Natural killer cell (primary cell): ENCODE measurements at regions not wholly inside any gene's neighbourhood (a gene's known extent, or its start where the extent isn't known, plus 50 kb on each side); places are given as distances from the start of the nearest gene placed in this dataset.
"Not testable (repeated sequence)": the region's sequence is repeated elsewhere in the genome, so short reads cannot be mapped to it uniquely, and the experiment has no call there.

Source experiments
- ATAC-seq, 3 donors: fragments of 150-1000 bp in 2 of 3; fragments of 200-7000 bp in 1 of 3; cut with Tn5 transposase; 1 replicate in 1 of 3; 2 replicates in 2 of 3; pipeline ENCODE4 v1.10.0; 2021; ENCODE audit warnings: mild to moderate bottlenecking in 2 of 3, moderate library complexity in 2 of 3
- DNase-seq, 2 donors: peaks; one replicate each; pipeline versions ENCODE4 v3.0.0 to v3.0.0-alpha.2; 2013 to 2021; ENCODE audit warnings: mixed read lengths in 1 of 2
- H3K27ac ChIP-seq: one replicate; pipeline ENCODE4 v1.5.1; 2013; ENCODE audit warnings: mild to moderate bottlenecking, low read length
- H3K27me3 ChIP-seq: one replicate; pipeline ENCODE4 v1.6.1; 2013; ENCODE audit warnings: low read length; ENCODE audit not compliant: control insufficient read depth, insufficient read depth
- H3K36me3 ChIP-seq: one replicate; pipeline ENCODE4 v1.6.1; 2013; ENCODE audit warnings: low read length; ENCODE audit not compliant: control insufficient read depth, insufficient read depth
- H3K4me1 ChIP-seq: one replicate; pipeline ENCODE4 v1.6.1; 2013; ENCODE audit warnings: low read length; ENCODE audit not compliant: control insufficient read depth, insufficient read depth
- H3K4me3 ChIP-seq: one replicate; pipeline ENCODE4 v1.5.1; 2013; ENCODE audit warnings: low read length
- H3K9me3 ChIP-seq: one replicate; pipeline ENCODE4 v1.6.1; 2013; ENCODE audit warnings: low read length; ENCODE audit not compliant: control insufficient read depth, insufficient read depth
- H3K27ac Mint-ChIP-seq, 2 donors: one replicate each; pipeline ENCODE4 v1.8.0; 2022; ENCODE audit warnings: mild to moderate bottlenecking in 2 of 2, mixed read lengths in 2 of 2, moderate library complexity in 1 of 2
- H3K27me3 Mint-ChIP-seq, 2 donors: one replicate each; pipeline ENCODE4 v1.8.0; 2022; ENCODE audit warnings: low read depth in 2 of 2, mixed read lengths in 2 of 2
- H3K36me3 Mint-ChIP-seq: one replicate; pipeline ENCODE4 v1.8.0; 2022; ENCODE audit warnings: mixed read lengths
- H3K4me1 Mint-ChIP-seq, 2 donors: one replicate each; pipeline ENCODE4 v1.8.0; 2022; ENCODE audit warnings: mixed read lengths in 2 of 2
- H3K4me3 Mint-ChIP-seq: one replicate; pipeline ENCODE4 v1.8.0; 2022; ENCODE audit warnings: mild to moderate bottlenecking, moderate library complexity, mixed read lengths
- H3K9me3 Mint-ChIP-seq, 2 donors: one replicate each; pipeline ENCODE4 v1.8.0; 2022; ENCODE audit warnings: mixed read lengths in 2 of 2
- WGBS: methylation state at CpG from one replicate; pipeline ENCODE4 v1.1.7; 2013; ENCODE audit warnings: missing lambda C conversion rate; ENCODE audit not compliant: insufficient coverage; 5-methylcytosine and 5-hydroxymethylcytosine counted together
- intact Hi-C: fragments of 100-400 bp; cut with micrococcal nuclease; formaldehyde crosslinking; loops from one replicate; pipeline ENCODE4 v1.14.2; 2022
- TF ChIP-seq, protein P1 (sequence below): fragments of 200-600 bp; IDR thresholded peaks from one replicate; pipeline ENCODE4 v1.8.0; 2022; ENCODE audit warnings: antibody characterized with exemption

DNA sequence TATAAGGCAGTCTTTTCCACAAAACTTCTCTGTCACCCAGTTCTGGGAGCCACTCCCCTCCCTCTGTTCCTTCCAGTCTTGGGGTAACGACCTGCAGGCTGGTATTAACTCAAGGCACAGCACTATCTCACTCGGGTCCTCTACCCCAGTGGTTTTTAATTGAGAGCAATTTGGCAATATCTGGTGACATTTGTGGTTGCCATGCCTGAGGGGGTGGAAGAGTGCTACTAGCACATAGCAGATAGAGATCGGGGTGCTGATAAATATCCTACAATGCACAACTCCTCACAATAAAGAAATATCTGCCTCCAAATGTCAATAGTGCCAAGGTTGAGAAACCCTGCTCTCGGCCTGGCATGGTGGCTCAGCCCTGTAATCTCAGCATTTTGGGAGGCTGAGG is 117.7 kb upstream of the ABCC4 start:
- TF ChIP-seq, protein P1, sequence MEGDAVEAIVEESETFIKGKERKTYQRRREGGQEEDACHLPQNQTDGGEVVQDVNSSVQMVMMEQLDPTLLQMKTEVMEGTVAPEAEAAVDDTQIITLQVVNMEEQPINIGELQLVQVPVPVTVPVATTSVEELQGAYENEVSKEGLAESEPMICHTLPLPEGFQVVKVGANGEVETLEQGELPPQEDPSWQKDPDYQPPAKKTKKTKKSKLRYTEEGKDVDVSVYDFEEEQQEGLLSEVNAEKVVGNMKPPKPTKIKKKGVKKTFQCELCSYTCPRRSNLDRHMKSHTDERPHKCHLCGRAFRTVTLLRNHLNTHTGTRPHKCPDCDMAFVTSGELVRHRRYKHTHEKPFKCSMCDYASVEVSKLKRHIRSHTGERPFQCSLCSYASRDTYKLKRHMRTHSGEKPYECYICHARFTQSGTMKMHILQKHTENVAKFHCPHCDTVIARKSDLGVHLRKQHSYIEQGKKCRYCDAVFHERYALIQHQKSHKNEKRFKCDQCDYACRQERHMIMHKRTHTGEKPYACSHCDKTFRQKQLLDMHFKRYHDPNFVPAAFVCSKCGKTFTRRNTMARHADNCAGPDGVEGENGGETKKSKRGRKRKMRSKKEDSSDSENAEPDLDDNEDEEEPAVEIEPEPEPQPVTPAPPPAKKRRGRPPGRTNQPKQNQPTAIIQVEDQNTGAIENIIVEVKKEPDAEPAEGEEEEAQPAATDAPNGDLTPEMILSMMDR, result no peak
- DNase-seq, result no peak
- H3K27ac ChIP-seq, result no peak overlapping the region
- no peaks in the 10 kb centered on the region for H3K4me1 Mint-ChIP-seq
- H3K9me3 ChIP-seq, result no peaks in the 10 kb centered on the region
- H3K27ac Mint-ChIP-seq, result no peak overlapping the region
- peaks cover 7 to 13% of the 10 kb centered on the region in 2 donors for H3K27me3 Mint-ChIP-seq
- H3K27me3 ChIP-seq, result no peaks in the 10 kb centered on the region
- H3K36me3 ChIP-seq, result no peaks in the 10 kb centered on the region
- no peak for ATAC-seq
- H3K4me3 ChIP-seq, result no peak overlapping the region
- no peaks in the 10 kb centered on the region for H3K4me1 ChIP-seq
- no peaks in the 10 kb centered on the region for H3K9me3 Mint-ChIP-seq
- 54% methylated on average over 3 of the region's 4 CpGs for WGBS
- intact Hi-C loops, result no loop called here
- H3K36me3 Mint-ChIP-seq, result no peaks in the 10 kb centered on the region
- no peak overlapping the region for H3K4me3 Mint-ChIP-seq

DNA sequence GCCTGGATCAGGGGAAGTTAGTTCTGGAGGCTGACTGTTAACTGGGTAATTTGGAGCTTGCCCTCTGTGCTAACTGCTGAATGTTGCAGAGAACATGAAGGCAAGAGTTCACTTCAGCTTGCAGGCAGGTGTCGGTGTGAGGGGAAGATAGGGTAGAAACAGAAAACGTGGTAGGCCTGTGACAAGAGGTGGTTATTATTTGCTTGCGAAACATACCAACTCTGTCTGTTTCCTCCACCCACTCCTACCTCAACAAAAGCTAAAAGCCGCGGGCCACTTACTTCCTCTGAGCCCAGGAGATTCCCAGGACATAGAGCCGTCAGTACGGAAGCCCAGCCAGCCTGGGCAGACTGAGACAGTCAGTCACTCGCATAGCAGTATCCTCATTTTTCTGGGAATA is 119.2 kb upstream of the ABCC4 start:
- no peak overlapping the region for H3K27ac ChIP-seq
- ATAC-seq, result no peak
- no peak for DNase-seq
- H3K9me3 ChIP-seq, result no peaks in the 10 kb centered on the region
- no peaks in the 10 kb centered on the region for H3K27me3 ChIP-seq
- H3K4me3 ChIP-seq, result no peak overlapping the region
- H3K36me3 ChIP-seq, result no peaks in the 10 kb centered on the region
- Mint-ChIP-seq H3K36me3 (no peaks in the 10 kb centered on the region), H3K27ac (no peak overlapping the region), H3K27me3 (peaks cover 7 to 10% of the 10 kb centered on the region in 2 donors), H3K4me1 (no peaks in the 10 kb centered on the region), H3K9me3 (no peaks in the 10 kb centered on the region), H3K4me3 (no peak overlapping the region)
- no peaks in the 10 kb centered on the region for H3K4me1 ChIP-seq
- TF ChIP-seq, protein P1, result no peak
- 34% methylated on average over 6 of the region's 8 CpGs for WGBS
- intact Hi-C loops, result no loop called here

DNA sequence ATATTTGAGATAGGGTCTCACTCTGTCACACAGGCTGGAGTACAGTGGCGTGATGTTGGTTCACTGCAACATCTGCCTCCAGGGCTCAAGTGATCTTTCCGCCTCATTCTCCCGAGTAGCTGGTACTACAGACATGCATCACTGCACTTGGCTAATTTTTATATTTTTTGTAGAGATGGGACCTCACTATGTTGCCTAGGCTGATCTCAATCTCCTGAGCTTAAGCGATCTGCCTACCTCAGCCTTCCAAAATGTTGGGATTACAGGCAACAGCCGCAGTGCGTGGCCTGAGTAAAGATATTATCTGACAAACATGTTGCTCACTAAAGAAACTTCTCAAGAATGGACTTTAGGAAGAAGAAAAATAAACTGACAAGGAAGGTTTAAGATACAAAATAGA is 125.4 kb upstream of the ABCC4 start:
- Mint-ChIP-seq H3K36me3 (no peaks in the 10 kb centered on the region), H3K27ac (no peak overlapping the region), H3K27me3 (peaks cover 4 to 12% of the 10 kb centered on the region in 2 donors), H3K4me1 (no peaks in the 10 kb centered on the region), H3K4me3 (no peak overlapping the region), H3K9me3 (no peaks in the 10 kb centered on the region)
- Histone ChIP-seq H3K36me3 (no peaks in the 10 kb centered on the region), H3K4me3 (no peak overlapping the region), H3K4me1 (no peaks in the 10 kb centered on the region), H3K27ac (no peak overlapping the region), H3K27me3 (no peaks in the 10 kb centered on the region), H3K9me3 (no peaks in the 10 kb centered on the region)
- TF ChIP-seq, protein P1, result no peak
- intact Hi-C loops, result no loop called here
- ATAC-seq (no peak), DNase-seq (no peak)
- WGBS, result 90% methylated on average over 6 of the region's 6 CpGs

DNA sequence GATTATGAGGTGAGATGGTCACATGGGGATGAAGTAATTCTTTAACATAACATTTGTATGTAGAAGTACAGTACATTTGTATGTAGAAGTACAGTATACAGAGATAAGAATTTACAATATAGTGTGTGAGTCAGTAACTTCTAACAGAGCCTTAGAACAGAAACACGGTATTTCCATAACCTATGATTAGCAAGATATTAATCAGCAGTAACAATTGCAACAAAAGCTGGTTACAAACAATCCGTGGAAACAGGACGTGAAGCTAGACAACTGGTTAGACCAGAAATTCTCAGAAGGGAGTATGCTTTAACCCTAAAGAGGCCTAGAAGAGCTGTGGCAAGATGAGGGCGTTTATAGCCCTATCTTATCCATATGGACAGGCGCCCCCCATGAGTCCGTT is 122.0 kb upstream of the CLDN10 start:
- H3K9me3 ChIP-seq, H3K36me3 Mint-ChIP-seq, H3K4me3 Mint-ChIP-seq, H3K4me1 ChIP-seq, DNase-seq, H3K36me3 ChIP-seq, H3K4me3 ChIP-seq, H3K9me3 Mint-ChIP-seq, H3K4me1 Mint-ChIP-seq, H3K27ac Mint-ChIP-seq, H3K27me3 ChIP-seq, H3K27ac ChIP-seq, ATAC-seq, intact Hi-C loops: not testable (repeated sequence)
- WGBS, result no CpG with 5 or more reads among the region's 6 CpGs
- H3K27me3 Mint-ChIP-seq, result peaks cover 2 to 12% of the 10 kb centered on the region in 2 donors
